Stomach smooth muscle (tissue), 2 donors: ENCODE measurements at regions not wholly inside any gene's neighbourhood (a gene's known extent, or its start where the extent isn't known, plus 50 kb on each side); places are given as distances from the start of the nearest gene placed in this dataset.
"Not testable (repeated sequence)": the region's sequence is repeated elsewhere in the genome, so short reads cannot be mapped to it uniquely, and the experiment has no call there.

Source experiments
- H3K27ac ChIP-seq: one replicate; pipeline ENCODE4 v1.7.0; 2013; ENCODE audit warnings: mild to moderate bottlenecking, low read length, inconsistent platforms
- H3K27me3 ChIP-seq, 2 donors: one replicate each; pipeline ENCODE4 v1.7.0; 2013; ENCODE audit warnings: low read length in 2 of 2; ENCODE audit not compliant: insufficient read depth in 2 of 2, control insufficient read depth in 1 of 2
- H3K36me3 ChIP-seq, 2 donors: one replicate each; pipeline ENCODE4 v1.7.0; 2013; ENCODE audit warnings: low read length in 2 of 2; ENCODE audit not compliant: control insufficient read depth in 2 of 2, insufficient read depth in 2 of 2
- H3K4me1 ChIP-seq: one replicate; pipeline ENCODE4 v1.7.0; 2013; ENCODE audit warnings: low read length; ENCODE audit not compliant: control insufficient read depth, insufficient read depth
- H3K4me3 ChIP-seq, 2 donors: one replicate each; pipeline ENCODE4 v1.7.0; 2013; ENCODE audit warnings: low read length in 2 of 2
- H3K9ac ChIP-seq, 2 donors: one replicate each; pipeline ENCODE4 v1.7.0; 2013; ENCODE audit warnings: low read length in 2 of 2, mild to moderate bottlenecking in 1 of 2
- H3K9me3 ChIP-seq, 2 donors: one replicate each; pipeline ENCODE4 v1.7.0; 2013; ENCODE audit warnings: low read length in 2 of 2; ENCODE audit not compliant: control insufficient read depth in 2 of 2
- donor health status: healthy.
- donor health status: Pancreatic carcinoma.

- H3K4me1 ChIP-seq = no peaks in the 10 kb centered on the region
- H3K36me3 ChIP-seq = no peaks in the 10 kb centered on the region
- H3K27me3 ChIP-seq = no peaks in the 10 kb centered on the region
- H3K9ac ChIP-seq = no peak overlapping the region
- H3K9me3 ChIP-seq = no peaks in the 10 kb centered on the region
- no peak overlapping the region for H3K4me3 ChIP-seq
- no peak overlapping the region for H3K27ac ChIP-seq
These were observed 55.3 kb upstream of the ATP1B1 start for GRCh38 chr1:169051171-169051570.

- H3K4me1 ChIP-seq, H3K9ac ChIP-seq, H3K27me3 ChIP-seq, H3K27ac ChIP-seq, H3K36me3 ChIP-seq, H3K4me3 ChIP-seq, H3K9me3 ChIP-seq: not testable (repeated sequence)
These were observed 54.3 kb upstream of the ATP1B1 start for GRCh38 chr1:169052171-169052570.

- peaks cover 0 to 2% of the 10 kb centered on the region in 2 donors for H3K27me3 ChIP-seq
- H3K4me1 ChIP-seq = no peaks in the 10 kb centered on the region
- H3K36me3 ChIP-seq = no peaks in the 10 kb centered on the region
- H3K9me3 ChIP-seq = no peaks in the 10 kb centered on the region
- no peak overlapping the region for H3K9ac ChIP-seq
- H3K4me3 ChIP-seq = no peak overlapping the region
- H3K27ac ChIP-seq = no peak overlapping the region
These were observed 53.8 kb upstream of the ATP1B1 start for GRCh38 chr1:169052727-169053126.

- Histone ChIP-seq H3K9me3 (no peaks in the 10 kb centered on the region), H3K4me1 (no peaks in the 10 kb centered on the region), H3K4me3 (no peak overlapping the region), H3K9ac (no peak overlapping the region), H3K27me3 (peaks cover 0 to 2% of the 10 kb centered on the region in 2 donors), H3K36me3 (no peaks in the 10 kb centered on the region), H3K27ac (no peak overlapping the region)
These were observed 53.3 kb upstream of the ATP1B1 start for GRCh38 chr1:169053196-169053595.
